GM12878 (cell line): ENCODE measurements at regions not wholly inside any gene's neighbourhood (a gene's known extent, or its start where the extent isn't known, plus 50 kb on each side); places are given as distances from the start of the nearest gene placed in this dataset.

Experiments used
- CUX1 ChIP-seq: IDR thresholded peaks from 2 replicates; pipeline ENCODE4 v1.6.1; 2012; ENCODE audit warnings: improper control_type of control experiment, low read depth, low read length; ENCODE audit not compliant: insufficient replicate concordance
- EED ChIP-seq: sonication (generic); IDR thresholded peaks from 2 replicates; pipeline ENCODE4 v1.6.1; 2016; ENCODE audit warnings: antibody characterized with exemption, low read depth
- ESRRA ChIP-seq: IDR thresholded peaks from 2 replicates; pipeline ENCODE4 v1.6.1; 2012; ENCODE audit warnings: mild to moderate bottlenecking, low read length, improper control_type of control experiment
- IKZF2 ChIP-seq, 2 experiments: fragments of 450-650 bp; IDR thresholded peaks; 2 replicates each; pipeline ENCODE4 v1.6.1; 2017; ENCODE audit warnings: mild to moderate bottlenecking in 2 of 2, moderate library complexity in 2 of 2
- NR2C1 ChIP-seq: fragments of 450-650 bp; IDR thresholded peaks from 2 replicates; pipeline ENCODE4 v1.6.1; 2017; ENCODE audit warnings: antibody characterized with exemption, mild to moderate bottlenecking, moderate library complexity
- PRDM15 ChIP-seq: fragments of 450-650 bp; formaldehyde crosslinking; IDR thresholded peaks from 2 replicates; pipeline ENCODE4 v1.4.0; 2020; ENCODE audit warnings: mild to moderate bottlenecking, moderate library complexity
- RELB ChIP-seq: fragments of 450-650 bp; IDR thresholded peaks from 2 replicates; pipeline ENCODE4 v1.6.1; 2017; ENCODE audit warnings: low read depth, mild to moderate bottlenecking, moderate library complexity
- REST ChIP-seq: IDR thresholded peaks from 2 replicates; pipeline ENCODE4 v1.6.1; 2012; ENCODE audit warnings: mild to moderate bottlenecking, low read depth, low read length
- TAF1 ChIP-seq: IDR thresholded peaks from 2 replicates; pipeline ENCODE4 v1.6.1; 2011; ENCODE audit warnings: mild to moderate bottlenecking, low read depth, low read length, borderline replicate concordance
- TBL1XR1 ChIP-seq: IDR thresholded peaks from 2 replicates; pipeline ENCODE4 v1.6.1; 2012; ENCODE audit warnings: low read depth, low read length, improper control_type of control experiment

- no peak for TF ChIP-seq PRDM15 (CRISPR knock-in tag)
- no peak for TF ChIP-seq NR2C1
- no peak for TF ChIP-seq TAF1
- TF ChIP-seq REST = no peak
- no peak for TF ChIP-seq ESRRA
- TF ChIP-seq CUX1 = no peak
- TF ChIP-seq EED = no peak
- TF ChIP-seq RELB = no peak
- no peak for TF ChIP-seq IKZF2 (IDR thresholded peaks at IDR 0.05)
- no peak for TF ChIP-seq TBL1XR1
- TF ChIP-seq, all 136 proteins: peak for 0
Observed at GRCh38 chr4:185987961-185988627, 80.9 kb upstream of the TLR3 start (continued).
